HCT116 (cell line): ENCODE measurements at regions not wholly inside any gene's neighbourhood (a gene's known extent, or its start where the extent isn't known, plus 50 kb on each side); places are given as distances from the start of the nearest gene placed in this dataset.

ENCODE experiments used
- ATAC-seq: fragments of 200-7000 bp; cut with Tn5 transposase; 2 replicates; pipeline ENCODE4 v1.9.1; 2020; ENCODE audit warnings: mild to moderate bottlenecking, moderate library complexity
- BruUV-seq: library from RNA; stranded (reverse); fragments of 400-500 nt; replicated peaks from 2 replicates; lab custom pipeline; 2021; lab: Mats Ljungman, UMichigan
- CTCF ChIA-PET: fragments of 300-600 bp; sonication (Branson Sonifier 250); formaldehyde crosslinking; loops from one replicate; lab custom pipeline; 2021; ENCODE audit warnings: antibody characterized with exemption; lab: Charles Lee
- POLR2A ChIA-PET: fragments of 300-600, 350-600 bp; sonication (Branson Sonifier 250); formaldehyde crosslinking; loops from one replicate; lab custom pipeline; 2021; ENCODE audit warnings: antibody characterized with exemption; lab: Charles Lee
- RAD21 ChIA-PET, 2 experiments: fragments of 300-600 bp; sonication (Branson Sonifier 250); formaldehyde crosslinking; loops; one replicate each; lab custom pipeline; 2023; ENCODE audit warnings: low total read pairs in 2 of 2; ENCODE audit not compliant: uncharacterized antibody in 2 of 2, unreplicated experiment in 2 of 2, low non-redundant PET in 1 of 2; lab: Charles Lee
- DNase-seq: peaks from one replicate; pipeline ENCODE4 v3.0.0-alpha.2; 2010; ENCODE audit warnings: low read depth, low spot score
- H2AFZ ChIP-seq: fragments of 200-600 bp; shearing (Covaris generic), sonication (generic); 2 replicates; pipeline ENCODE4 v1.6.1; 2017; ENCODE audit warnings: low read depth, mixed run types, mixed read lengths, antibody characterized with exemption, low read length; ENCODE audit not compliant: poor library complexity, severe bottlenecking
- H3K27ac ChIP-seq: 2 replicates; pipeline ENCODE4 v1.5.1; 2012; ENCODE audit warnings: low read depth, low read length
- H3K27me3 ChIP-seq: fragments of 200-600 bp; sonication (generic); 2 replicates; pipeline ENCODE4 v1.6.1; 2016; ENCODE audit warnings: mixed run types, low read length, mixed read lengths; ENCODE audit not compliant: insufficient read depth
- H3K36me3 ChIP-seq, 2 experiments: fragments of 200-500 bp in 1 of 2; fragments of 200-600 bp in 1 of 2; sonication (Bioruptor generic) in 1 of 2; sonication (generic) in 1 of 2; 2 replicates each; pipeline versions ENCODE4 v1.5.1 to v1.6.1; 2014 to 2016; ENCODE audit warnings: low read length in 2 of 2, inconsistent platforms in 1 of 2, mixed read lengths in 1 of 2, mixed run types in 1 of 2; ENCODE audit not compliant: insufficient read depth in 2 of 2, control insufficient read depth in 1 of 2
- H3K4me1 ChIP-seq, 2 experiments: fragments of 200-600 bp in 1 of 2; sonication (generic) in 1 of 2; 2 replicates each; pipeline versions ENCODE4 v1.5.1 to v1.6.1; 2012 to 2017; ENCODE audit warnings: low read length in 2 of 2, inconsistent platforms in 1 of 2, mild to moderate bottlenecking in 1 of 2, mixed read lengths in 1 of 2, mixed run types in 1 of 2, moderate library complexity in 1 of 2; ENCODE audit not compliant: insufficient read depth in 2 of 2, control insufficient read depth in 1 of 2
- H3K4me2 ChIP-seq: fragments of 200-600 bp; sonication (generic); 2 replicates; pipeline ENCODE4 v1.6.1; 2017; ENCODE audit warnings: mixed run types, low read length, mixed read lengths
- H3K4me3 ChIP-seq, 2 experiments: fragments of 200-600 bp in 1 of 2; sonication (generic) in 1 of 2; replicated peaks in 1 of 2; 2 replicates each; pipeline ENCODE4 v1.5.1; 2011 to 2016; ENCODE audit warnings: low read length in 2 of 2, control low read depth in 1 of 2, low read depth in 1 of 2, mild to moderate bottlenecking in 1 of 2, mixed read lengths in 1 of 2, mixed run types in 1 of 2
- H3K79me2 ChIP-seq: fragments of 200-600 bp; sonication (generic); 2 replicates; pipeline ENCODE4 v1.6.1; 2017; ENCODE audit warnings: mild to moderate bottlenecking, mixed run types, low read length, moderate library complexity, mixed read lengths; ENCODE audit not compliant: insufficient read depth
- H3K9ac ChIP-seq: fragments of 200-600 bp; sonication (generic); 2 replicates; pipeline ENCODE4 v1.6.1; 2016; ENCODE audit warnings: low read length, mixed read lengths
- H3K9me2 ChIP-seq: fragments of 200-600 bp; sonication (generic), shearing (Covaris generic); 2 replicates; pipeline ENCODE4 v1.6.1; 2017; ENCODE audit warnings: mixed run types, mild to moderate bottlenecking, moderate library complexity; ENCODE audit not compliant: insufficient read depth
- H3K9me3 ChIP-seq, 2 experiments: fragments of 200-500 bp in 1 of 2; fragments of 200-600 bp in 1 of 2; sonication (Bioruptor generic) in 1 of 2; sonication (generic) in 1 of 2; 2 replicates each; pipeline ENCODE4 v1.6.1; 2014 to 2017; ENCODE audit warnings: low read length in 2 of 2, mixed read lengths in 2 of 2, inconsistent platforms in 1 of 2, low read depth in 1 of 2, mild to moderate bottlenecking in 1 of 2, mixed run types in 1 of 2, moderate library complexity in 1 of 2; ENCODE audit not compliant: control insufficient read depth in 1 of 2, insufficient read depth in 1 of 2
- H4K20me1 ChIP-seq: fragments of 200-600 bp; sonication (generic), shearing (Covaris generic); 2 replicates; pipeline ENCODE4 v1.6.1; 2017; ENCODE audit warnings: mixed run types, mild to moderate bottlenecking, moderate library complexity; ENCODE audit not compliant: insufficient read depth
- EGR1 ChIP-seq: IDR thresholded peaks from 2 replicates; pipeline ENCODE4 v1.6.1; 2012; ENCODE audit warnings: low read depth
- EZH2 ChIP-seq: fragments of 200-600 bp; sonication (generic); IDR thresholded peaks from 2 replicates; pipeline ENCODE4 v1.6.1; 2017; ENCODE audit warnings: antibody characterized with exemption, mixed run types
- JUND ChIP-seq: IDR thresholded peaks from 2 replicates; pipeline ENCODE4 v1.6.1; 2012
- MAX ChIP-seq: IDR thresholded peaks from 2 replicates; pipeline ENCODE4 v1.6.1; 2012
- POLR2AphosphoS5 ChIP-seq: IDR thresholded peaks from 2 replicates; pipeline ENCODE4 v1.6.1; 2011; ENCODE audit warnings: mild to moderate bottlenecking, low read depth, low read length, moderate library complexity
- SRF ChIP-seq: IDR thresholded peaks from 2 replicates; pipeline ENCODE4 v1.6.1; 2012; ENCODE audit warnings: low read depth
- TCF7L2 ChIP-seq: IDR thresholded peaks from 2 replicates; pipeline ENCODE4 v1.7.0; 2011; ENCODE audit warnings: borderline replicate concordance, inconsistent platforms; ENCODE audit not compliant: insufficient read depth, insufficient read length; ENCODE audit errors: extremely low read depth
- YY1 ChIP-seq: IDR thresholded peaks from 2 replicates; pipeline ENCODE4 v1.6.1; 2011; ENCODE audit warnings: low read length, low read depth, moderate library complexity, mild to moderate bottlenecking; ENCODE audit not compliant: insufficient replicate concordance; ENCODE audit errors: extremely low read depth
- intact Hi-C: fragments of 100-400 bp; cut with micrococcal nuclease; formaldehyde crosslinking; loops from 2 replicates; pipeline ENCODE4 v1.10.0; 2022
- TF ChIP-seq, protein P1 (sequence below): IDR thresholded peaks from 2 replicates; pipeline ENCODE4 v1.6.1; 2012; ENCODE audit warnings: low read depth

DNA sequence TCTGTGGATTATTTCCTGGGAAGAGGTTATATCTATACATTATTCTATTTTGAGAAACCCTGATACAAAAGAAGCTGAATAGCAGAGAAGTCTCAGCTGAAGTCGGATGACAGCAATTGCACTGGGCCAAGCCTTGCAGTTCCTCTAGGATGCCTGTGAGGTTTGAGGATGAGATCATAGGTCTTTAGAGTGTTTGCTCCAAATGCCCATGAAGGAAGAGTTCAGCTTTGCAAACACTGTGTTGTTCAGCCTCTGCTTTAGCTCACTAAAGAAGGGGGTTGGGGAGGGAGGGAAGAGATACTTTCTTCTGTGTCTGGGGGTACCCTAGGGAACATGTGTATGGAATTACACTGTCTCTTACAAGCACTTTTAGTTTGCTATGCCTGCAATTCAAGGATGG, 282.5 kb upstream of the NRP1 start:
- H3K79me2 ChIP-seq, result no peaks in the 10 kb centered on the region
- H3K9me3 ChIP-seq, result no peaks in the 10 kb centered on the region
- ATAC-seq, result no peak
- H2AFZ ChIP-seq, result no peak overlapping the region
- TF ChIP-seq JUND (no peak), TCF7L2 (no peak), SRF (no peak), EZH2 (no peak), YY1 (no peak), POLR2AphosphoS5 (no peak), EGR1 (no peak), MAX (no peak)
- TF ChIP-seq, protein P1, sequence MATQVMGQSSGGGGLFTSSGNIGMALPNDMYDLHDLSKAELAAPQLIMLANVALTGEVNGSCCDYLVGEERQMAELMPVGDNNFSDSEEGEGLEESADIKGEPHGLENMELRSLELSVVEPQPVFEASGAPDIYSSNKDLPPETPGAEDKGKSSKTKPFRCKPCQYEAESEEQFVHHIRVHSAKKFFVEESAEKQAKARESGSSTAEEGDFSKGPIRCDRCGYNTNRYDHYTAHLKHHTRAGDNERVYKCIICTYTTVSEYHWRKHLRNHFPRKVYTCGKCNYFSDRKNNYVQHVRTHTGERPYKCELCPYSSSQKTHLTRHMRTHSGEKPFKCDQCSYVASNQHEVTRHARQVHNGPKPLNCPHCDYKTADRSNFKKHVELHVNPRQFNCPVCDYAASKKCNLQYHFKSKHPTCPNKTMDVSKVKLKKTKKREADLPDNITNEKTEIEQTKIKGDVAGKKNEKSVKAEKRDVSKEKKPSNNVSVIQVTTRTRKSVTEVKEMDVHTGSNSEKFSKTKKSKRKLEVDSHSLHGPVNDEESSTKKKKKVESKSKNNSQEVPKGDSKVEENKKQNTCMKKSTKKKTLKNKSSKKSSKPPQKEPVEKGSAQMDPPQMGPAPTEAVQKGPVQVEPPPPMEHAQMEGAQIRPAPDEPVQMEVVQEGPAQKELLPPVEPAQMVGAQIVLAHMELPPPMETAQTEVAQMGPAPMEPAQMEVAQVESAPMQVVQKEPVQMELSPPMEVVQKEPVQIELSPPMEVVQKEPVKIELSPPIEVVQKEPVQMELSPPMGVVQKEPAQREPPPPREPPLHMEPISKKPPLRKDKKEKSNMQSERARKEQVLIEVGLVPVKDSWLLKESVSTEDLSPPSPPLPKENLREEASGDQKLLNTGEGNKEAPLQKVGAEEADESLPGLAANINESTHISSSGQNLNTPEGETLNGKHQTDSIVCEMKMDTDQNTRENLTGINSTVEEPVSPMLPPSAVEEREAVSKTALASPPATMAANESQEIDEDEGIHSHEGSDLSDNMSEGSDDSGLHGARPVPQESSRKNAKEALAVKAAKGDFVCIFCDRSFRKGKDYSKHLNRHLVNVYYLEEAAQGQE, result no peak
- POLR2A ChIA-PET, result no interaction called here
- H3K4me2 ChIP-seq, result no peak overlapping the region
- H3K9ac ChIP-seq, result no peak overlapping the region
- no peaks in the 10 kb centered on the region for H3K36me3 ChIP-seq
- no peak overlapping the region for H3K4me3 ChIP-seq
- H4K20me1 ChIP-seq, result no peaks in the 10 kb centered on the region
- intact Hi-C loops, result no loop called here
- H3K27ac ChIP-seq, result no peak overlapping the region
- H3K4me1 ChIP-seq, result no peaks in the 10 kb centered on the region
- DNase-seq, result no peak
- H3K9me2 ChIP-seq, result no peaks in the 10 kb centered on the region
- no peaks in the 10 kb centered on the region for H3K27me3 ChIP-seq
- BruUV-seq, result no TSS peak
- RAD21 ChIA-PET, result no interaction called here
- CTCF ChIA-PET, result no interaction called here
